ENCODE measurements at regions not wholly inside any gene's neighbourhood (a gene's known extent, or its start where the extent isn't known, plus 50 kb on each side); places are given as distances from the start of the nearest gene placed in this dataset.

DNA sequence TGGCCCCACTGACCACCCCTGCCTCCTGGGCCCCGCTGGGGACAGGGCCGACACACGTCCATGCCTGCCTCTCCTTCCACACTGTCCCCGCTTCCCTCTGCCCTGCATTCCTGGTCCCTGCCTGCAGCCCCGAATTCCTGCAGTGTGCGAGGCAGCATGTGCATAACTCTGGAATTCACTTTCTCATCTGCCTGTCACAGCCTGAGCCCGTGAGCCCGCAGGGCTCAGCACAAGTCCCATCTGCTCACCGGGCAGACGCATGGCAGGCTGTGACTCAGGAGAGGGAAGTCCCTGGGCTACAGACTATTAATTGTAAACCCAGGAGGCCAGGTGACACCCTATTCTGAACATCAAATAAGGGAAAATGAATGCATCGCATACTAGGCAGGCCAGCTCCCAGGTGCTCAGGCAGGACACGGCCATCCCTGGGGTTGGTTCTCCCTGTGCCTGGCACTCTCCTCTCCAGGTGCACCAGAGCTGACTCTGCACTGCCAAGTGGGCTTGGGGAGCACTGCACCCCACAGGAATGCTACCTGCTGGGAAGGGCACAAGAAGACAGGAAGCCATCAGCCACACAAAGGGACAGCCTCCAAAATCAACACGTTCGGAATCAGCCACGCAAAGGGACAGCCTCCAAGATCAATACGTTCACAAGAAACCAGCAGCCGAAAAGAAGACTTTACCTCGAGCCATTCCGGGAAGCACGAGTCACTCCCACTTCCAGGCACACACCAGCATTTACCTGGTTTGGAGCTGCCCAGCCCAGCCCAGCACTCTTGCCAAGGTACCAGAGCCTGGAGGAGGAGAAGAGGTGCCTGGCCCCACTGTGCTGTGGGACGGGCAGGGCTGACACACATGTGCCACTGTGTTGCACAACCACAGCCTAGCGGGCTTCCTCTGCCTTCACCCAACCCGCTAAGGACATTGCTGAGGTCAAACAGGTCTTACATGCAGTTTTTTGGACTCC, 65.9 kb downstream of the DLL1 start:
- no peak overlapping the region for H3K27ac ChIP-seq (replicated peaks; ENCODE audit: low read length)
- no peak overlapping the region for H3K9ac ChIP-seq (ENCODE audit: low read depth, low read length, poor library complexity)
- peak overlapping the region; percentile 32 for H3K23ac ChIP-seq (ENCODE audit: low read depth, low read length, poor library complexity)
- WGBS, 2 donors (ENCODE audit: extremely low coverage in 2 of 2, insufficient read length in 2 of 2, insufficient replicate concordance in 1 of 2) = no CpG with 5 or more reads among the region's 23 CpGs
- peaks cover 0 to under 1% of the 10 kb centered on the region in 2 donors for H3K36me3 ChIP-seq (replicated peaks in 1 of 2; ENCODE audit: control insufficient read depth in 2 of 2, insufficient read depth in 2 of 2, low read length in 2 of 2)
- H3K9me3 ChIP-seq (replicated peaks in 1 of 2; ENCODE audit: control insufficient read depth in 2 of 2, insufficient read depth in 1 of 2, low read depth in 1 of 2, low read length in 2 of 2) = no peaks in the 10 kb centered on the region
- H2BK120ac ChIP-seq (ENCODE audit: low read depth, low read length) = peak overlapping the region; percentile 67
- peak overlapping the region; percentile 36 for H2AFZ ChIP-seq (ENCODE audit: low read length)
- H4K91ac ChIP-seq (ENCODE audit: low read depth, low read length, poor library complexity) = peak overlapping the region; percentile 47
- H3K27me3 ChIP-seq (ENCODE audit: control insufficient read depth in 3 of 3, insufficient read depth in 3 of 3, low read depth in 1 of 3, low read length in 3 of 3) = peaks cover 0 to 8% (median 0%) of the 10 kb centered on the region in 3 experiments
- H2BK5ac ChIP-seq (ENCODE audit: low read length) = peak overlapping the region; percentile 33
- peak overlapping the region; percentile 84 for H3K14ac ChIP-seq (ENCODE audit: low read length)
- DNase-seq (ENCODE audit: low spot score) = no peak
- peak overlapping the region; percentile 94 for H3K18ac ChIP-seq (ENCODE audit: low read length)
- H3K4me2 ChIP-seq (ENCODE audit: insufficient read depth, low read length, poor library complexity, severe bottlenecking) = no peak overlapping the region
- H3K79me1 ChIP-seq (ENCODE audit: low read depth, low read length) = no peaks in the 10 kb centered on the region
- H2BK12ac ChIP-seq (ENCODE audit: low read length) = peak overlapping the region; percentile 94
- peaks cover 24 to 36% of the 10 kb centered on the region in 2 donors for H3K4me1 ChIP-seq (ENCODE audit: control insufficient read depth in 2 of 2, insufficient read depth in 1 of 2, low read depth in 1 of 2, low read length in 2 of 2)
- H3K4me3 ChIP-seq (ENCODE audit: low read length in 2 of 2) = no peak overlapping the region
- peak overlapping the region; percentile 82 for H2BK15ac ChIP-seq (ENCODE audit: low read length)
- no peak overlapping the region for H4K8ac ChIP-seq (ENCODE audit: low read depth, low read length)
- peak overlapping the region; percentile 99 for H2AK5ac ChIP-seq (ENCODE audit: low read depth, low read length)
- peak overlapping the region; percentile 19 for H3K4ac ChIP-seq (ENCODE audit: low read length)

DNA sequence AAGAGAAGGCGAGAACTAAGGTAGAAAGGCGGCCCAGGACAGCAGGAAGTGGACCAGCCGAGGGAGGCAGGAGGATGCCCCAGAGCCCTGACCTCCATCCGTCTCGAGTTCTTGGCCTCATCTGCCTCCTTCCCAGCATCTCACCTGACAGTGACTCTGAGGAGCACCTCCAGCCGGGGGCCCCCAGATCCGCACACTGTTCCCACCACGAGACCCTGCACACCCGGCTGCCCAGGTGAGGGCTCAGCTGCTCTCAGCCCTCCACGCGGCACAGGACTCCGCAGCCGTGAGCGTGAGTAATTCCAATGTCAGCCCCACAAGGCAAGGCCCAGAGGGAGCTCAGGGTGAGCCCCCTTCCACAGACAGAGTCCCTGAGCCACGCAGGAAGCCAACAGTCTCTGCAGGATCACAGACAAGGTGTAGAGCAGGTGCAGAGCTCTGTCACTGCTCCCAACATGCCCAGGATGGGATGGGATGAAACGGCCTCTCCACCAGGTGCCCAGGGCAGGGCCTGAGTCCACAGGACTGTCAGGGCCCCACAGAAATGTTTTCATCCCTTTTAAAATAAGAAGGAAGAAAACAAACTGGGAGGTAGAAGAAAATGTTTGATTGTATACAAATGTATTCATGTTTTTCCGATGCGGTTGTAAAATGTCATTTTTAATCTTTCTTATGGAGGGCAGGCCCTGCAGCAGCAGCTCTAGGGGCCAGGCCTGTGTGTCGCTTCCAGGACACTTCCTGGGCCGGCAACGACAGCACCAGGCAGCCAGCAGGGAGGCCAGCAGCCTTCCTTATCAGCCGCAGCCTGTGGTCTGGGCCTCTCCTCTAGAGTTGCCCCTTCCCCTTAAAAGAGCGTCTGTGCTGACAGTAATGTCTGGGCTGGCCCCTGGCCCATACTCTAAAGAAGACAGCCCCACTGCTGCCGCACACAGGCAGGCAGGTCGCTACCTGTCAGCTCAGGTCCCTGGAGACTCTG, 66.9 kb downstream of the DLL1 start:
- Histone ChIP-seq H3K27ac (replicated peaks; ENCODE audit: low read length) (no peak overlapping the region), H2BK120ac (ENCODE audit: low read depth, low read length) (peak overlapping the region; percentile 67), H3K23ac (ENCODE audit: low read depth, low read length, poor library complexity) (peak overlapping the region; percentile 75), H2AFZ (ENCODE audit: low read length) (peak overlapping the region; percentile 36), H3K36me3 (replicated peaks in 1 of 2; ENCODE audit: control insufficient read depth in 2 of 2, insufficient read depth in 2 of 2, low read length in 2 of 2) (no peaks in the 10 kb centered on the region), H2BK12ac (ENCODE audit: low read length) (peak overlapping the region; percentile 82), H3K18ac (ENCODE audit: low read length) (peak overlapping the region; percentile 94), H2AK5ac (ENCODE audit: low read depth, low read length) (peak overlapping the region; percentile 99), H3K9ac (ENCODE audit: low read depth, low read length, poor library complexity) (peak overlapping the region; percentile 27), H3K4me1 (ENCODE audit: control insufficient read depth in 2 of 2, insufficient read depth in 1 of 2, low read depth in 1 of 2, low read length in 2 of 2) (peaks cover 24 to 35% of the 10 kb centered on the region in 2 donors), H3K79me1 (ENCODE audit: low read depth, low read length) (no peaks in the 10 kb centered on the region), H4K91ac (ENCODE audit: low read depth, low read length, poor library complexity) (no peak overlapping the region), H3K14ac (ENCODE audit: low read length) (peak overlapping the region; percentile 96), H2BK15ac (ENCODE audit: low read length) (peak overlapping the region; percentile 82), H3K4ac (ENCODE audit: low read length) (peak overlapping the region; percentile 94), H4K8ac (ENCODE audit: low read depth, low read length) (no peak overlapping the region), H3K4me2 (ENCODE audit: insufficient read depth, low read length, poor library complexity, severe bottlenecking) (no peak overlapping the region), H3K9me3 (replicated peaks in 1 of 2; ENCODE audit: control insufficient read depth in 2 of 2, insufficient read depth in 1 of 2, low read depth in 1 of 2, low read length in 2 of 2) (no peaks in the 10 kb centered on the region), H3K4me3 (ENCODE audit: low read length in 2 of 2) (no peak overlapping the region), H3K27me3 (ENCODE audit: control insufficient read depth in 3 of 3, insufficient read depth in 3 of 3, low read depth in 1 of 3, low read length in 3 of 3) (peaks cover 0 to 8% (median 0%) of the 10 kb centered on the region in 3 experiments), H2BK5ac (ENCODE audit: low read length) (peak overlapping the region; percentile 59)
- no peak for DNase-seq (ENCODE audit: low spot score)
- WGBS, 2 donors (ENCODE audit: extremely low coverage in 2 of 2, insufficient read length in 2 of 2, insufficient replicate concordance in 1 of 2) = no CpG with 5 or more reads among the region's 25 CpGs

DNA sequence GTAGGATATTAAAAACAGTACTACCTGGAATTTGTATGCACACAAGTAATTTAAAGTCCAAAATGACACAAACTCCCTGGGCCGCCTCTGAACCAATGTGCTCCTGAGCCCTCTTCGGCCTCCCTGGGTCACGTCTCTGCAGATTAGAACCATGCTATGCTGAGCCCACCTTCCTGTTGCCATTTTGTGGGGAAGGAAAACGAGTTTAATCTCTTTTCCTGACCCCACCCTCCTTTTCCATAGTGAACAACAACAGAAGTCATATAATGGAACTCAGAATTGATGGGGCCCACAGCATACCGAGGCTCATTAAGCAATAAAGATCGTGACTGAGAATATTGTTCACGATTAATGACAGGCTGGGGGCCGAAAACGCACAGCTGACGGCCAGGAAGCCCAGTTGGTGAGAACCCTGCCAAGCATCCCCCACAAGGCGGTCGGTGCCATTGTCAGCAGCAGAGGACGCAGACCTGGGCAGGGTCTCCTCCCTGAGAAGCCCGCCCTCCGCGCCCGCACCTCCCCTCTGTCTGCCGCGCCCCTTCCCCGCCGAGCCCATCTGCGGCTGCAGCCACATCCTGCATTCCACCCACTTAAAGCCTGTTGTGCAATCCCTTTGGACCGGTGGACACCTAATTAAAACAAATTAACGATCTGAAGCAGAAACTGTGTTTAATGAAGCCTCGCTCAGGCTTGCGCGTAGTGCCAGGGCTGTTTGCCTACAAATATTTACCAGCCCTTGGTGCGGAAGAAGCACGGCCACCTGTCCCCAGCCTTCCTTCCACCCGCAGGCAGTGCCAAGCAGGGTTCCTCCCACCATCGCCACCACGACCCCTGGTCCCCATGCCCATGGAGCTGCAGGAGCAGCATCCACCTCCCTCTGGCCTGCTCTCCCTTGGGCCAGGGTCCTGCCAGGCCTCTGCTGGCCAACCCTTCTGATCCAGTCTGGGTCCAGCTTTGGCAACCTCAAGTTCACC, 68.1 kb downstream of the DLL1 start:
- H3K9ac ChIP-seq (ENCODE audit: low read depth, low read length, poor library complexity) = no peak overlapping the region
- no peak for DNase-seq (ENCODE audit: low spot score)
- WGBS, 2 donors (ENCODE audit: extremely low coverage in 2 of 2, insufficient read length in 2 of 2, insufficient replicate concordance in 1 of 2) = no CpG with 5 or more reads among the region's 32 CpGs
- no peak overlapping the region for H2BK5ac ChIP-seq (ENCODE audit: low read length)
- H3K27ac ChIP-seq (replicated peaks; ENCODE audit: low read length) = peak overlapping the region; percentile 23
- peaks cover 0 to 8% (median 0%) of the 10 kb centered on the region in 3 experiments for H3K27me3 ChIP-seq (ENCODE audit: control insufficient read depth in 3 of 3, insufficient read depth in 3 of 3, low read depth in 1 of 3, low read length in 3 of 3)
- H2BK12ac ChIP-seq (ENCODE audit: low read length) = peak overlapping the region; percentile 12
- H4K8ac ChIP-seq (ENCODE audit: low read depth, low read length) = no peak overlapping the region
- no peak overlapping the region for H3K14ac ChIP-seq (ENCODE audit: low read length)
- no peak overlapping the region for H4K91ac ChIP-seq (ENCODE audit: low read depth, low read length, poor library complexity)
- no peak overlapping the region for H3K23ac ChIP-seq (ENCODE audit: low read depth, low read length, poor library complexity)
- no peaks in the 10 kb centered on the region for H3K36me3 ChIP-seq (replicated peaks in 1 of 2; ENCODE audit: control insufficient read depth in 2 of 2, insufficient read depth in 2 of 2, low read length in 2 of 2)
- H3K4me3 ChIP-seq (ENCODE audit: low read length in 2 of 2) = no peak overlapping the region
- peak overlapping the region; percentile 19 for H2BK120ac ChIP-seq (ENCODE audit: low read depth, low read length)
- H3K79me1 ChIP-seq (ENCODE audit: low read depth, low read length) = no peaks in the 10 kb centered on the region
- H2AFZ ChIP-seq (ENCODE audit: low read length) = no peak overlapping the region
- peak overlapping the region; percentile 13 for H2AK5ac ChIP-seq (ENCODE audit: low read depth, low read length)
- peak overlapping the region; percentile 30 for H2BK15ac ChIP-seq (ENCODE audit: low read length)
- peak overlapping the region; percentile 1 for H3K4ac ChIP-seq (ENCODE audit: low read length)
- H3K4me1 ChIP-seq (ENCODE audit: control insufficient read depth in 2 of 2, insufficient read depth in 1 of 2, low read depth in 1 of 2, low read length in 2 of 2) = peaks cover 24 to 32% of the 10 kb centered on the region in 2 donors
- H3K4me2 ChIP-seq (ENCODE audit: insufficient read depth, low read length, poor library complexity, severe bottlenecking) = no peak overlapping the region
- H3K9me3 ChIP-seq (replicated peaks in 1 of 2; ENCODE audit: control insufficient read depth in 2 of 2, insufficient read depth in 1 of 2, low read depth in 1 of 2, low read length in 2 of 2) = no peaks in the 10 kb centered on the region
- H3K18ac ChIP-seq (ENCODE audit: low read length) = peak overlapping the region; percentile 89
